NOMO-1 (cell line): ENCODE measurements at regions not wholly inside any gene's neighbourhood (a gene's known extent, or its start where the extent isn't known, plus 50 kb on each side); places are given as distances from the start of the nearest gene placed in this dataset.
"Not testable (repeated sequence)": the region's sequence is repeated elsewhere in the genome, so short reads cannot be mapped to it uniquely, and the experiment has no call there.

Source experiments
- DNase-seq, 2 experiments: peaks; one replicate each; lab custom pipeline; 2025; ENCODE audit not compliant: unreplicated experiment in 2 of 2; lab: John Stamatoyannopoulos, UW

- DNase-seq, result no peak
Observed at GRCh38 chr2:12549641-12550040, 167.1 kb upstream of the TRIB2 start.

- peak; percentile 46 to 78 for DNase-seq
Observed at GRCh38 chr2:12552092-12552491, 164.6 kb upstream of the TRIB2 start.

DNA sequence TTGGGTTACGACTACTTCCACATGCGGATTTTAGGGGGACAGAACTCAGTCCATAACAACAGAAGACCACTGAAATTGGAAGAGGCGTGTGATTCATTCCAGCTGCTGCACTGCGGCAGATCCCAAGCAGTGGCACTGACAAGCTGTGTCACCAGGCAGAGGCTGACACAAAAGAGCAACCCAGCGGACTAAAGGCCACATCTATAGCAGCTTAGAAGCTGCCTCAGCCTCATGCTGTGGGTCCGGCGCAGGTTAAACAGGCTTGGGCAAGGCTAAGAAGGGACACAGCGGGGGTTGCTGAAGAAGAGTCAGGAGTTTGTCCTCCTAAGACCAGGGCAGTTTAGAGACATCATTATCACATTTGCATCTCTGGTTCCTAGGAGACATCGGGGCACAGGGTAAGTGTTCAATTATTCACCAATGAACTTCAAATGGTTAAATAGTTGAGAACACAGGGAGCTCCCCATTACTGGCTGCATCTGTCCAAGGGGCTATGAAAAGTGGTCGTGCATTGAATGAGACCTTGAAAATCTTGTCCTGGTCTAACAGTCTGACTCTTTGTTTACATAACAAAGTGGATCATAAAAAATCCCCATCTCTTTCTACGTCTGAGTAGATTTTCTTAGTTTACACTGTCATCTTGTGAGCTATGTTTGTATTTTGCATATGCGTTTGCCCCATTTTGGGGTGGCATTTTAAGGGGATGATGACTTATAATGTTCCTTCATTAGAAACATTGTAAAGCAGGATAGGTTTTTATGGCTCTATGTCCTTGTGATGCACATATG is 162.3 kb upstream of the TRIB2 start:
- DNase-seq, result no peak

DNA sequence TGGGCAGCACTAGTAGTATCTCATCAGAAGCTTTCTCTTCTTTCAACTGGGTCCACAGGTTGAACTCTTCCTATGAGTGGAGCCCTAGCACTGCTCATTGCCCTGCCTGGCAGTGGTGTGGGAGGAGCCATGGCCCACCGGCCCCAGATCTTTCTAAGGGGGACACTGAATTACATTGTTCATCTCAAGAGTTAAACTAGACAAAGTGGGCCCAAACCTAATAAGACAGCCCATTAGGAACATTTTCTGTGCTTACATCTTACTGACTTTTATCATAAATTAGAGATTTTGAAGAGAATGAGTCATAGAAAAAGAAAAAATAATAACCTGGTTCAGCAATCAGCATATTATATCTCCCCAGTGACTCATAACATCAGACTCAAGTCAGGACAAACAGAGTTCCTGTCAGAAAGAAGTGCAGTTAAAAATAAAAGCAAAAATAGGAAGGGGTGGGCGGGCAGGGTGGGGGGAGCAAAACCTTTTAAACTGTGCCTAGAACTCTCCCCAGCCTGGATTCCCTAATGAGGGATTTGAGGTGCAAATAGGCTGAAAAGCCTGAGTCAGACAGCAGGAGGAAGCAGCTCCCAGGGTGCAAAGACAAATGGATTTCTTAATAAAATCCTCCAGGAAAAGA is 161.6 kb upstream of the TRIB2 start:
- no peak for DNase-seq

GRCh38 chr2:12556762-12557161 is 160.0 kb upstream of the TRIB2 start:
- peak in 1 of 2 experiments; percentile 7 for DNase-seq

- no peak for DNase-seq
Observed at GRCh38 chr2:12557688-12558087, 159.0 kb upstream of the TRIB2 start.

DNA sequence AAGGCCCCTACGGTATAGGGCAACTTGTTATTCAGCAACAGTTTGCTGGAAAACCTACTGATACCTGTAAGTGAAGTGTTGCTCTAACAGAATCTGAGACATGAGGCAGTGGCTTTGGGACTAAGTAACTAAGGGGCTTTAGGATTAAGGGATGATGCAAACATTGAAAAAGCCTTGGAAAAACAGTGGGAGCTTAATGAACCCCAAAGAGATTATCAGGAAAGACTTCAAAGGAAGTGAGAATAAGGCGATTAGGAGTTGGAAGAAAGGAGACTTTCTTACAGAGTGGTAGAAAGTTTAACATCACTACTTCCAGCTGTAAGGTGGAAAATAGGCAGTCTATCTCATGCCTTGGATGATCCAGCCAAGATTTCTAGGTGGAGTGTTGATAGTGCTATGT is 158.2 kb upstream of the TRIB2 start:
- DNase-seq, result no peak

DNA sequence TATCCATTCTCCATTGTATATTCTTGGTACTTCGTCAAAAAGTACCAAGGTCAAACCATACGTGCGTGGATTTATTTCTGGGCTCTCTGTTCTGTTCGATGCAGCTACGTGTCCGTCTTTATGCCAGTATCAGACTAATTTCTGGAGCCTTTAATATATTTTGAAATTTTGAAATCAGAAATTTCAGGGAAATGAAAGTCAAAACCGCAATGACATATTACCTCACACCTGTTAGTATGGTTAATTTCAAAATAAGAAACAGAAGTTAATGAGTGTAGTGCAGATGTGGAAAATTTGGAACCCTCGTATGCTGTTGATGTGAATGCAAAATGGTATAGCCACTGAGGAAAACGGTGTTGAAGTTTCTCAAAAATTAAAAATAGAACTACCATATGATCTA is 156.1 kb upstream of the TRIB2 start:
- DNase-seq, result peak; percentile 24 to 54

- no peak for DNase-seq
Observed at GRCh38 chr2:12567411-12567810, 149.3 kb upstream of the TRIB2 start.

DNA sequence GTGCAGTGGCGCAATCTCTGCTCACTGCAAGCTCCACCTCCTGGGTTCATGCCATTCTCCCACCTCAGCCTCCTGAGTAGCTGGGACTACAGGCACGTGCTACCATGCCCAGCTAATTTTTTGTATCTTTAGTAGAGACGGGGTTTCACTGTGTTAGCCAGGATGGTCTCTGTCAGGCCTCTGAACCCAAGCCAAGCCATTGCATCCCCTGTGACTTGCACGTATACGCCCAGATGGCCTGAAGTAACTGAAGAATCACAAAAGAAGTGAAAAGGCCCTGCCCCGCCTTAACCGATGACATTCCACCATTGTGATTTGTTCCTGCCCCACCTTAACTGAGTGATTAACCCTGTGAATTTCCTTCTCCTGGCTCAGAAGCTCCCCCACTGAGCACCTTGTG is 147.2 kb upstream of the TRIB2 start:
- DNase-seq, result not testable (repeated sequence)

DNA sequence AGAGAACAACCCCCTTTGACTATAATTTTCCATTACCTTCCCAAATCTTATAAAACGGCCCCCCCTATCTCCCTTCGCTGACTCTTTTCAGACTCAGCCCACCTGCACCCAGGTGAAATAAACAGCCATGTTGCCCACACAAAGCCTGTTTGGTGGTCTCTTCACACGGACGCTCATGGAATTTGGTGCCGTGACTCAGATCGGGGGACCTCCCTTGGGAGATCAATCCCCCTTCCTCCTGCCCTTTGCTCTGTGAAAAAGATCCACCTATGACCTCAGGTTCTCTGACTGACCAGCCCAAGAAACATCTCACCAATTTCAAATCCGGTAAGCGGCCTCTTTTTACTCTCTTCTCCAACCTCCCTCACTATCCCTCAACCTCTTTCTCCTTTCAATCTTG is 146.8 kb upstream of the TRIB2 start:
- DNase-seq, result not testable (repeated sequence)

GRCh38 chr2:12577091-12577490 is 139.6 kb upstream of the TRIB2 start:
- no peak for DNase-seq

GRCh38 chr2:12577567-12578253 is 139.0 kb upstream of the TRIB2 start:
- no peak for DNase-seq

- no peak for DNase-seq
Observed at GRCh38 chr2:12579018-12579417, 137.7 kb upstream of the TRIB2 start.

GRCh38 chr2:12584338-12584737 is 132.4 kb upstream of the TRIB2 start:
- no peak for DNase-seq

DNA sequence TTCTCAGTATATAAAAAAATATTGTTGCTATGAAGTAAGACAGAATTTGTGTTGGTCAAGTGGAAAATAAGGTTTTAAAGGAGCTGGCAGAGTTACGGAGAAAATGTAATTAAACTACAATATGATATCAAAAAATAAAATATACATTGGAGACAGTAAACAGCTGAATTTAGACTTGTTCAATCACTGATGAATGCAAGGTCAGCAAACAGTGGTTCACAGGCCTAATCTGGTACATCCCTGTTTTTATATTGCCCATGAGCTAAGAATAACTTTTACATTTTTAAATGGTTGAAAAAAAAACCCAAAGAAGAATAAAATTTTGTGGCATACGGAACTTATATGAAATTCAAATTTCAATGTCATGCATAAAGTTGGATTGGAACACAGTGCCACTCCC is 131.0 kb upstream of the TRIB2 start:
- DNase-seq, result no peak

- no peak for DNase-seq
Observed at GRCh38 chr2:12587228-12587627, 129.5 kb upstream of the TRIB2 start.

- peak; percentile 69 to 98 for DNase-seq
Observed at GRCh38 chr2:12587729-12588522, 128.8 kb upstream of the TRIB2 start.

- no peak for DNase-seq
Observed at GRCh38 chr2:12588986-12589385, 127.8 kb upstream of the TRIB2 start.

- DNase-seq, result no peak
Observed at GRCh38 chr2:12589802-12590320, 126.9 kb upstream of the TRIB2 start.

GRCh38 chr2:12592296-12592695 is 124.4 kb upstream of the TRIB2 start:
- no peak for DNase-seq
